Stimulated activated effector memory CD8-positive, alpha-beta T cell treated with anti-CD3 and anti-CD28 coated beads, Interleukin-12 subunit alpha, Interleukin-12 subunit beta, amount 100 ng/mL, for 72 hours (primary cell): ENCODE measurements at regions not wholly inside any gene's neighbourhood (a gene's known extent, or its start where the extent isn't known, plus 50 kb on each side); places are given as distances from the start of the nearest gene placed in this dataset.
"Not testable (repeated sequence)": the region's sequence is repeated elsewhere in the genome, so short reads cannot be mapped to it uniquely, and the experiment has no call there.

Source experiments
- ATAC-seq: fragments of 150-1000 bp; cut with Tn5 transposase; 2 replicates; pipeline ENCODE4 v1.10.0; 2021
- DNase-seq, 2 donors: peaks; one replicate each; pipeline ENCODE4 v3.0.0; 2021 to 2022; ENCODE audit warnings: low spot score in 2 of 2
- H3K27ac Mint-ChIP-seq: one replicate; pipeline ENCODE4 v1.8.0; 2022; ENCODE audit warnings: mild to moderate bottlenecking, mixed read lengths
- H3K36me3 Mint-ChIP-seq: one replicate; pipeline ENCODE4 v1.8.0; 2022; ENCODE audit warnings: mild to moderate bottlenecking, mixed read lengths
- H3K4me1 Mint-ChIP-seq: one replicate; pipeline ENCODE4 v1.8.0; 2022; ENCODE audit warnings: mixed read lengths
- H3K4me3 Mint-ChIP-seq: one replicate; pipeline ENCODE4 v1.8.0; 2022; ENCODE audit warnings: mild to moderate bottlenecking, mixed read lengths
- H3K9me3 Mint-ChIP-seq: one replicate; pipeline ENCODE4 v1.8.0; 2022; ENCODE audit warnings: mixed read lengths

GRCh38 chr4:131774382-131774781 lies 1374.7 kb upstream of the PCDH10 start:
- DNase-seq, H3K4me1 Mint-ChIP-seq, H3K27ac Mint-ChIP-seq, H3K36me3 Mint-ChIP-seq, H3K9me3 Mint-ChIP-seq, ATAC-seq, H3K4me3 Mint-ChIP-seq: not testable (repeated sequence)

- H3K36me3 Mint-ChIP-seq, DNase-seq, H3K4me1 Mint-ChIP-seq, H3K4me3 Mint-ChIP-seq, H3K9me3 Mint-ChIP-seq, H3K27ac Mint-ChIP-seq, ATAC-seq: not testable (repeated sequence)
Measured at GRCh38 chr4:131810565-131810964, 1338.5 kb upstream of the PCDH10 start.
